Activated CD4-positive, alpha-beta T cell treated with anti-CD3 and anti-CD28 coated beads, Interleukin-2, amount 50 U/mL, for 1 hour (primary cell): ENCODE measurements at regions not wholly inside any gene's neighbourhood (a gene's known extent, or its start where the extent isn't known, plus 50 kb on each side); places are given as distances from the start of the nearest gene placed in this dataset.

Experiments
- DNase-seq: peaks from one replicate; pipeline ENCODE4 v3.0.0-alpha.2; 2020

DNA sequence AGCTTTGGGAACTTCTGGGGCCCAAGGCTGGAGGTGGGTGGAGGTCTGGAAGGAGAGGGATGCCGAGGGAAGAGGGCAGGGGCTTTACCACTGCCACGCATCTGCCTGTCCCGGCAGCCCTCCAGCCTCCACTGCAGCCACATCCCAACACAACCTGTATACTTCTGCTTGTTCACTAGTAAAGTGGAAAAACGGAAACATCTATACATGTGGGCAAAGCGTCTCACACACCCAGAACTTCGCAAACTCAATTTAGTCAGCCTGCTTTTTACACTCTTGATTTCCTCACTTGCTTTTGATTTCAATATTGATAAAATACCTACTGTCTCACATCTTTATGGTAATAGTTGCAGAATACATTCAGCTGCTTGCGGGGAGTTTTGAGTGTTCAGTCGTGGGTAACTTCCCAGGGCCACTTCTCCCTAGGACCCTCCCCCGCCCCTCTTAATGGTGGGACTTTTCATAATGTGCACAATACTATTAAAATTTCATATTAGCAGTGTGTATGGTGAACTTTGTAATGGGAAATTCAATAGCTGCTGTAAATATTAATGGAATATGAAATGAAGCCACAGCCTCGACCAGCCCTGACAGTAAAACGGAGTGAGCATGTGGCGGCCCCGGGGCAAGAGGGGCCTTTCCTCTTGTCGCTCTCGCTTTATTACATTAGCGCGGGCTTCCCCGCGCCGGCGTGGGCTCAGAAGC lies 85.2 kb downstream of the NR2F2 start:
- DNase-seq, result no peak

DNA sequence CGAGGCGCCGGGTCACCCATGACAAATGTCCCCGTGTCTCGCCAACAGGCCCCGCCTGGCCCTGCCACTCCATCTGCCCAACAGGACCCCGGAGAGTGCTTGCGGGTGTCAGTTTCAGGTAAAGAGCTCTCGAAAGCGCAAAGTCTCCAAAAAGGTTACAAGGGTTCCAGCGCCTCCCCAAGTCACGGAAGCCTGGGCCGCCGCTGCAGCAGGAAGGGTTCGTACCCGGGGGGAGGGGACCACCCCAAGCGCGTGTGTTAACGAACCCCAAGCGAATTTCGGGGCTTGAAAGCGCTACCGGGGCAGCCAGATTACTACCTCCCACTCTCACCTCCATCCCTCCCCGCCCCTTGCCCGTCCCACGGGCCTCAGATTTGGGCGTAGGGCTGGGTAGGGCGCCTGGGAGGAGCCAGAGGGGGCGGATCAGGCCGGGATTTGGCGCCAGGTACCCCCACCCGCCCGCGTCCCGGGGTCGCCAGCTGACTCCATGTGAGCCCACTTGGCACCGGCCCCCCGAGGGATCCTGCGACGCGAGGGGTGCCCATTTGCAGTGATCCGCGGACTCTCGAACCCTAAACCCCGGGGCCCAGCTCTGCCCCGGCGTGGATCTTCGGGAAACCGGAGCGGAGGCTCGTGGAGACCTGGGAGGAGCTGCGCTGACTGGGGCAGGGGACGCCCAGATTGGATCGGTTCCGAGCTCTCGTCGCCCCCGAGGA lies 85.9 kb downstream of the NR2F2 start:
- no peak for DNase-seq

DNA sequence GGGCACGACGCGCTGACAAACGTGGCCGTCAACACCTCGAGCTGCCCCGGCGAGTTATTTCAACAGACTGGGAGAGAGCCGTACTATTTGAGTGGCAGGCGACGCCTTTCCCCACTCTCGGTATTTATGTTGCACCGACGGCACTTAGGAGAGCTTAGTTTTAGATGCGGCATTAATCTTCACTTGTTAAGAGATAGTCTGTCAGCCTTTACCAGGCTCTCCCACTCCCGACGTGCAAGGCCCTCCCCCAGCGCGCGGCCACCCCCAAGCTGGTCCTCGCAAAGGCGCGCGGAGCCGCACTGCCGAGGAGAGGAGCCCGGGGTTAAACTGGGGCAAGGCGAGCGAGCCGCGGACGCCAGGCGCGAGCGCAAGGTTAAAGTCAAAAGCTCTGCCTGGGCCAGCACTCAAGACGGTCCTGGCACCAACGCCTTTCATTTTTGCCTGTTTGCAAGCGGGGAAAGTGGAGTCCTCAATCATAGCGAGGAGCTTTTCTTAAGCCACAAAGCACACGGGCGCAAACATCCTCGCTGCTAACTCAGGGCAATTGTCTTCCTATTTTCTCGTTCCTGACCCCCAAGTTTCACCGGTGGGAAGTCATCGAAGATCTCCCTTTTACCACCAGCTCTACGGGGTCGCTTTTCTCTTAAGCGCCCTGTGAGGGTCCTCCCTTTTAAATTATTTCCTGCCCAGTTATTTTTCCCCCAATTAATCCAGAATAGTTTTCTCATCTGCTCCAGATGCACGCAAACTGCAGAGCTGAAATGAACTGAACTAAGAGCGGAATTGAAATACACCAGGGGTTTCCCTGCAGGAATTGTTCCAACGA lies 86.6 kb downstream of the NR2F2 start:
- DNase-seq, result no peak

DNA sequence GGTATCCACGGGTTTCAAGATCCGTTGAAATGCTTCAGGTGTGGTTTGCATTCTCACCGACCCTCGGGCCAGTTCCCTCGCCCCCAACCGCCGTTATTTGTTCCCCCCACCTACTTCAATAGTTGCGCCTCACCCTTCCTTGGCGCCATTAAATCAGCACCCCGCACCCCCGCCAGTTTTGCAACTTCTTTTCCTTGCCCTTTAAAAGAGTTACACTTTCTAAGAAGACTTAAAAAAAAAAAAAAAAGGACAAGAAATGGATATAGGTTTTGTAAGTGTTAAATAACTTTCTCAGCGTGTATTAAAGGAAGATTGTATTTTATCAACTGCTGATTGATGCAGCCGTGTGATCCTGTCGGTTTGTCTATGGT lies 87.2 kb downstream of the NR2F2 start:
- DNase-seq, result no peak

DNA sequence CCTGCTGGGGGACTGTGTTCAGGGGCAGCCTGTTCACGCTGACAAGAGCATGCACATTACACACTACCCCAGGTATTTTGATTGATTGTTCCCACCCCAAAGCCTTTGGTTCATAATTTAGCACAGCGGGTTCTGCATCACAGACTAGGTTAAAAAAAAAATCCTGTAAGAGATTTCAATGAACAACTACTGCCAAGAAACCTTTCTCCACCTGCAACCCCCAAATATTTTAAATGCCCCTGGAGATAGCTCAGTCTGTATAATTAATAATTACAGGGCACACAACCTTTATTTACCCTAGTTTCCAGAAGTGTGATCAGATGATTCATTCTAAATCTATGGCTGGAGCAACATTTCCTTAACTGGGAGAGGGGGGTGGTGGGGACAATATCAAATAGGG lies 87.6 kb downstream of the NR2F2 start:
- no peak for DNase-seq

DNA sequence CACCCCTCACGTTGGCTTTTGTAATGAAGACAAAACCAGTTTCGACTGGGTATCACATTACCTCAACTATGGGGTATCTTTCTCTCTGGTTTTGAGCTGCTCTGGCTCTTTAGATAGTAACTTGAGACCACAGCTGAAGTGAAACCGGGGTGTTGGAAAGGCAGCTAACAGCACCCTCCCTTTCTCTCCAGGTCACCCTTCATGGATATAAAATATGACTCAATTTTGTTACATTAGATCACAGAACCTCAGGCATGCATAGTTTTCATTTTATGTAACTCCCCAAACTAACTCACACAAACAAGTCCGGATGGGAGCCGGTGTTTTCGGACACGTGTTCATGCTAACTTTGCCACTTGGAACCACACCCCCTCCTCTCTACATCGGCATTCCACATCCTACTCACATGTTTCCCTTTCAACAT lies 90.7 kb downstream of the NR2F2 start:
- DNase-seq, result no peak

DNA sequence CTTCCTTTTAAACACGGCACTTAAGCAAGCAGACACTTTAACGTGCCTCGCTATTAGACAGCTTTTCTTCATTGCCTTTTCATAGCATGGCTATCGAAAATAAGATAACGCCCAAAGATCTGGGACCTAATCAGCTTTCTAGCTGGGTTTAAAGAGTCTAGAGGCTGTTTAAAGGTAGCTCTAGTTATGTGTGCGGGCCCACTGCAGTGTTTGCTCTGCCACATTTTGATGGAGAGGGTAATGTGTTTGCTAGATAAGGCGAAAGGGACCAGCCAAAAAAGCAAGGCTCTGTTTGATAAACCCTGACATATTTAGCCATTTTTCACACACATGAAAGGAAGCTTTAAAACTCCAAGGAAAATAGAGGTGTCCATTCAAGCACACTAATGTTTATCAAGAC lies 91.6 kb downstream of the NR2F2 start:
- no peak for DNase-seq

DNA sequence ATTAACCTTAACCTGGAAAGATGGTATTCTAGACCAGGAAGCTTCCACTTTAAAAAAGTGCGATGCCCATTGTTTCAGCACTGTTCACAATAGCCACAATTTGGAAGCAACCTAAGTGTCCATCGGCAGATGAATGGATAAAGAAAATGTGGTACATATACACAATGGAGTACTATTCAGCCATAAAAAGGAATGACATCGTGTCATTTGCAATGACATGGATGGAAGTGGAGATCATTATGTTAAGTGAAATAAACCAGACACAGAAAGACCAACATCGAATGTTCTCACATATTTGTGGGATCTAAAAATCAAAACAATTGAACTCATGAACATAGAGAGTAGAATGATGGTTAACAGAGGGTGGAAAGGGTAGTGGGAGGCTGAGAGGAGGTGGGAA lies 94.2 kb downstream of the NR2F2 start:
- DNase-seq, result no peak

DNA sequence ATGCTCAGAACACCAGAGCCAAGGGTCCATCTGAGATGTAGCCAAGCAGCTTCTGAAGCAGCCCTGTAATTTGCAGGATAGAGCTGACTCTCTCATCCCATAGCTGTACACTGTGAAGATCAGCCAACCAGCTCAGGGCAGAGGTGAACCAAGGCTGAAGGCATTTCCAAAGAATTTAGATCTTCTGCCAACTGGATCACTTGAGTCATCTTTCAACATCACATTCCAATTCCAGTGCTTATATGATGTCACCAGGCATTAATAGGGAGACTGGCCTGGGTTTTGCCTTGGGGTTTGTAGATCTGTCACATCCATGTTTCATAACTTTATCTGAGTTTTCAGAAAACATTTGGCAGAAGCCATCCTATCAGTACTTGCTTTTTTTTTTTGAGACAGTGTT lies 98.2 kb downstream of the NR2F2 start:
- DNase-seq, result no peak

DNA sequence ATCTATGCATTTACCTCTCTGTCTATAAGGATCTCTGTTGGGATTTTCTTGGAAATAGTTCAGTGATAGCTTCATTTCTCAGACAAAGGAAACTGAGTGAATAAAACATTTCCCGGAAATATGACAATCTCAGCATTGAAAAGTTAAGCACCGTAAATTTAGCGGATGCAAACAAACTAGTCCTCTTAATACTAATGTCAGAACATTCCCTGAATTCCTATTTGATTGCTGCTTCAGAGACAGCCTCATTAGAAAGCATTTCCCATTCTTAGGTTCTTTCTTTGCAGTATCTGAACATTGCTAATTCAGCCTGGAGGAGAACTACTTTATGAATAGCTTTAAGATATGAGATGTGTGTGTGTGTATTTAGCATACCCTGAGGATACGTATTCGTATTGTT lies 101.3 kb downstream of the NR2F2 start:
- no peak for DNase-seq

DNA sequence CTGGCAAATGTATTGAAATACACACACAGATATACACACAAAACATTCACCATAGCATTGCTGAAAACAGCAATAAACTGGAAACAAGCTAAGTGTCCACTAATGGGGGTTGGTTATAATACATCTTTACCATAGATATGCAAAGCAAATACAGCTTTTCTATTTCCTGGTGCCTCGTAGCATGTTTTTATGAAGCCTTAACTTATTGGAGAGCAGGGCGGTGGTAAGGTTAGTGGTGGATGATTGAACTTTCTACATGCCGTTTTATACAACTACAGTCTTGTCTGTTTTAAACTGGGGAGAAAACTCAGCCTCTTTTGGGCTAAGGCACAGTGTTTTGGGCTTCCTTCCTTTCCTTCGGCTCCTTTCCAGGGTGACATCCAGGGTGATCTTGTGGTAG lies 104.5 kb downstream of the NR2F2 start:
- DNase-seq, result no peak

DNA sequence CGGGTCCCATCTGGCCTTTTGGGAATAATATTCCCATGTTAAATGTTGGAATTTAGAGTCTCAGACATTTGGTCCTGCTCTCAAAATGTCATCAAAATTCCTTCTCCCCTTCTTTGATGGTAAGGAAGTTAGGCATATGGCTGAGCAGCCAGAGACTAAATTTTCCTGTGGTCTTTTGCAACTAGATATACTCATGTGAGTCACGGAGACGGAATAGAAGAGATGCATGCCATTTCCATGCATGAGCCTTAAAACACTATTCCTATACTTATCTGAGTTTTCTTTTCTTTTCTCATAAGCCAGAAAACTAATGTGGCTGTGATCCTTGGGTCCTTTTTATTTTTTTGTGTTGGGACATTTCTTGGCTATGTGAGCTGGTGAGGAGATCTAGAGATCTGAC lies 105.3 kb downstream of the NR2F2 start:
- DNase-seq, result no peak

DNA sequence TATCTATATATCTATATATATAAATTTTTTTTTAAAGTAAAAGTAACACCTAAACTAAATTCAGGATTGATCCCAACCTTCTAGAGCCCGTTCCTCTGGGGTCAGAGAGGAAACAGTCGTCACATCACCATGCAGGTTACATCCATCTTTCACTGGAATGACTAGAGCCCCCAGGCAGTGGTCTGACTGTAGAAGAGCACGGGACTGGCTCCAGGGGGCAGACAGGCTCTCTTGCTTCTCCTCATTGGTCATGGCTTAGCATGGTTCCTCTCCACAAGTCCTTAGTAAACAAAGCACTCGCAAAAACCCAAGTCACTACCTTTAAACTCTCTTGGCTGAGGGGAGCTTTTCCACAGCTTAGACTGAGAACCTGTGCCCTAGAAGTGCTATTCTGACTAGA lies 110.5 kb downstream of the NR2F2 start:
- no peak for DNase-seq

DNA sequence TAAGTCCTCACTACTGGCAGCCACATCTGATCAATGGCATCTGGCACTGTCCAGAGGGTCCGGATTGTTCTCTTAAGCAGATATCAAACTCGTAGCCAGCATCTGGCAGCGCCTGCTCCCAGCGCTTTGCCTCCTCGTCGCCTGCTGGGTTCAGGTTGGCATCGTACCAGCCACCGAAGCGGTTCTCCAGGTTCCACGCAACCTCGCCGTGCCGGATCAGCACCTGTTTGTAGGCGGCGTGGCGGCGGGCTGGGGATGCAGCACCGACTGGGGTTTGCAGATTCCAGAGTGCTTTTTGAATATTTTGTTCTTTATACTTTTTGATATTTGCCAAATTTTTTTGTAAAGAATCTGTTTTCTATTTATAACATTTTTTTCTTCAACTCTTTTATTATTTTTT lies 111.6 kb downstream of the NR2F2 start:
- DNase-seq, result no peak

DNA sequence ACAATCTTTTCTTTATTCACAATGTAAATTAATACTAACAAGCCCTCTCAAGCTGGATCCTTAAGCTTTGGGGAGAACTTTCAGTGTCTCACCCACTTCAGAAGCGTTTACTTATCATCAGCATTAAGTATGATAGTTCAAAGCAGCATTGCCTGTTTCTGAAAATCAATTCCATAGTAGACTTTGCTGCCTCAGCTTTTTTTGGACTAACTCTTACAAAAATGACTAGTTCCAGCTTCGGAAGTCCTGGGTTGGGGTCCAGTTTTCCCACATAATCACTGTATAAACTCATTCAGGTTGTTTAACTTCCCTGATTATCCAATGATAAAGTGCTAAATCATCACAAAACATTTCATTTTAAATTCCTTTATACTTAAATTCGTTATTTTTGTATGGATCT lies 114.4 kb downstream of the NR2F2 start:
- no peak for DNase-seq

DNA sequence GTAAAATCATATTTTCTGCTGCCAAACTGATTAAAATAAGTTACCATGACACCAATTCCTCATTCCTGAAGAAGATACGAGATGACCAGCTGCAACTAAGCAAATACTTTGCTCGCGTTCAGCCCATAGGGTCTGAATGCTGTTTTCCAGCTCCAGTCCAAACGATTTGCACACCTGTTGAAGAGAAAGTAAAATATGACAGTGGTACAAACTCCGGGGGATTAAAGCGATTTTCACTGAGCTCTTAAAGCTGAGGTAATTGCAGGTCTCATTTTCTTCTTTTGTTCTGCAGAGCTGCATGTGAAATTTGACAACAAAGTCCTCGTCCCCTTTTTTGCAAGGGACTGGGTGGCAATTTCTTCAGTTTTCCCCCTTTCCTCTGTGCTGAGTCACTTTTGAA lies 118.4 kb downstream of the NR2F2 start:
- DNase-seq, result no peak

DNA sequence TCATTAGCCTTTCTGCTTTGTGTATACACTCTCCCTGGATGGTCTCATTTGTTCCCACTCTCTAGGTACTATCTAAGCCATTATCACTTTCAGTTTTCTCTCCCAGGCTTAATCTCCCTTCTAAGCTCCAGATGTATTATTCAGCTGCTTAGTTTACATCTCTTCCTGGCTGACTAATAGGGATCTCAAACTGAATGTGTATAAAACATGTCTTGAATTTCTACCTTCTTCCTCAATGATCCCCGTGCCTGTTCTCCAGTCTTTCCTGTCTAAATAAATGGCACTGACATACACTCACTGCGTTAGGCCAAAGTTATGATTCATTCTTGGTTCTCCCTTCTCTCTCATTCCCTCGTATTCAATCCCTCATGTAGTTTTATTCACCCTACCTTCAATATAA lies 127.3 kb downstream of the NR2F2 start:
- no peak for DNase-seq

DNA sequence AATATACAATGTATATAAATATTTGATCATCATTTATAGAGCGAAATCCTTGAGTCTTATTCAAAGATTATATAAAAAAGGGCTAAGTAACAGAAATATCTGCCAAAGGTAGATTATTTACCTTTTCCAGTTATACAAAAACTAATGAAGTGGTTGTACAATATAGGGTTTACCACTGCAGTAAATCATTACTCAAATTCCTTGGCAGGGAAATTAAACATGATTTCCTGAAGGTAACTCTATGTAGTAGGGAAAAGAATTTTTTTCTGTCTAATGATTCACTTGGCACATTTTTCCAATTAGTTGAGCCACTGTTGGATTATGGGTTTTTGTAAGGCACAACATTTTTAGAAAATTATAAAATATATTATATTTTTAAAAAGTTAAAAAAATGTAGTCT lies 129.6 kb downstream of the NR2F2 start:
- no peak for DNase-seq

DNA sequence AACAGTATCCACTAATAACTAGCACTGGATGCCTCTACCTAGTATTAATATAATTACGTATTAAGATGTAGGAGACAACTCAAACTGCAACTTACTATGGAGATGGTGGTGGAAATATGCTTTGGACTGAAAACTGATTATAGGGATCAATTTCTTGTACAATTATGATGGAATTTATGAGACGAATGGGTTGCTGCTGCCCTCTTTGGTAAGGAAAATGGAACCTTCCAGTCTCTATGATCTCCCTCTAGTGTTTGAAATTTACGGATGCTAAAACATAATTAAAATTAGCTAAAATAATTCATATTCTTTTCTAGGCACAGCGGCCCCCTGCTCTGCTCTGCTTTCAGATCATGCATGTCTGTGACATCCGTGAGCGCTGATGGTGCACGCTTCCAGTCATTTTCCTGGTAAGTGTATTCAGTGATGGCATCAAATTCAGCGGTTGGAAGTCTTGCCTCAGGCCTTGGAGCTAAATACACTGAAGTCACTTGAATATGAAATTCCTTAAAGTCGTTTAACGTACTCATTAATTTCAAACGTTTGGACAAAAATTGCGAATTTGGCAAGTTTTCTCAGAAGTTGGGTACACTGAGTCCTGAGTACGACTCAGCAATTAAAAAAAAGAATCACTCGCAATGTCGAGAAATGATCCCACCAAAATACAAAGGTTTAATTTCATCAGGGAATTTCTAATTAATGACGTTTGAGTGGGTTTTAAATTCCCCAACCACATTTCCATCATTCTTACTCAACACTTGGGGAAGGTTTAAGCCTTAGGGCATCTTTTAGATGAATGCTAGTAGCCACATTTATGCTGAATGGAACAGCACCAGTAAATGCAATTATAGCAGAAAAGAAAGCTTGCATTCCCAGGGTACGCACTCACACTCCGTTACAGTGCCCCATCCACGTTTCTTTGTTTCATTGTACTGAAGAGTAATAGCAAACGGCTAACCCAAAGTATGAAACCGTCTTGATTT lies 132.6 kb downstream of the NR2F2 start:
- no peak for DNase-seq

DNA sequence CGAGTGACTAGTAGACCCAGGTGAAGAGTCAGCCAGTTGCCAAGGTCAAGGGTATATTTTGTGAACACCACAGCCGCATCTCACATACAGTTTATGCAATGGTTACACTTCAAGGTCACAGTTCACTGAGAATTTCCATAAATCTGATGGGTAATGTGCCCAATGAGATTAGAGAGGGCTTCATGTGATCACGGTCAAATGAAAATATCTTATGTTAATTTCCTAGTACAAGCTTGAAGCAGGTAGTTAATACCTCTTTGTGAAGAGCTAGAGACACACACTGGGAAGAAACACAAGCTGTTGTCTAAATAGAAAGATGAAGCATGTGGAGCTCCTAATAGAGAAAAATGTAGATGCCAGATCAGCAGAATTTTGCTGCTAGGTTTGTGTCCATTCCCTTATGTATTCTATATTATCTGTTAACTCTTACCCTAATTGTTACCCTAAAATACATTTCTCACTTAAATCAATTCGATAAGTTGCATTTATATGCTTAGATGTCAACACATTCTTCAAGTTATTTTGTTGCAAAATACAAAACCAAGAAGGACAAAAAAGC lies 136.0 kb downstream of the NR2F2 start:
- no peak for DNase-seq

DNA sequence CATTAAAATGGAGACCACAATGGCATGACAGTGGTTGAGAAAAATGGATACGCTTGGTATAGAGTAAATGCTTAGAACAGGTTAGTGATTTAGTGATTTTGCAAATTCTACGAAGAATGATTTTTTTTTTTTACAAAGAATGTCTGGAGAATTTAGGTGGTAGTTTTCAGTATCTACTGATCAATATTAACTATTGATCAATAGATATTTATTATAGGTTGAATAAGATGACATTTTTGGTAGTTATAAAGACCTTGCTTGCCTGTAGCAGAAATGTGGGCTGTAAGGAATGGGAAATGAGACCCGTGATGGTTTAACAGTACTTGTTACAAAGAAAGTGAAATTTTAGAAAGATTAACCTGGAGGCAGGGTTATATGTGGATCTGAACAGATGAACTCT lies 137.5 kb downstream of the NR2F2 start:
- DNase-seq, result no peak

DNA sequence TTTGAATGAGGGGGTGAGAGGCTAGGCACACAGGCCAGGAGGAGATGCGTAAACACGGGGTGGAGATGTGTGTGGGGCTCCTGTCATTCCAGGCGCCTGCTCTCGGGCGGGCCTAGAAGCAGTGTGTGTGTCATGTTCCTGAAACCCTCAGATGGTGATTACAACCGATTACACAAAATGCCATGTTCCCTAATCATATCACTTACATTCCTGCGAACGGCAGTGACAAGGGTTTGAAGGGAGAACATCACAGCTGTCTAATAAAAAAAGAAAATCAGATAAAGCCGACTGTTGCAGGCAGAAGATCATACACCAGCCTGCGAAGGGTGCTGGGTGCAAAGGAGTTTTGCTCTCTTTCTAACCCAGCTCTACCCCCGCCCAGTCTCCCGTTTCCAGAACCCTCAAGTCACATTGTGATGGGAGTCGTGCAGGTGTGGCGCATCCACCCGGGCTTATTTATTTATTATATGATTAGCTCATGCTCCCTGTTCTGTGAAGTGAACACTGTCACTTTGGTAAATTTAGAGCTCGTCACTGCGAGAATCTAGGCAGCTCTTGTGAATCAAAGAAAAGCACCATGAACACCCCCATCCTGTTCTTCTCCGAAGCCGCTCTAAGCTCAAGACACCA lies 140.3 kb downstream of the NR2F2 start:
- no peak for DNase-seq
